ENCODE measurements at regions not wholly inside any gene's neighbourhood (a gene's known extent, or its start where the extent isn't known, plus 50 kb on each side); places are given as distances from the start of the nearest gene placed in this dataset.

GRCh38 chr10:16348891-16349290 is 87.9 kb upstream of the PTER start:
- TF ChIP-seq CTCF (conservative IDR thresholded peaks at IDR 0.05; ENCODE audit: low read depth, low read length) = no peak
- H3K4me3 ChIP-seq (ENCODE audit: low read length) = no peak overlapping the region
- DNase-seq (ENCODE audit: low read depth) = no peak

GRCh38 chr10:16352146-16352545 is 84.7 kb upstream of the PTER start:
- no peak overlapping the region for H3K4me3 ChIP-seq (ENCODE audit: low read length)
- no peak for TF ChIP-seq CTCF (conservative IDR thresholded peaks at IDR 0.05; ENCODE audit: low read depth, low read length)
- no peak for DNase-seq (ENCODE audit: low read depth)

- TF ChIP-seq CTCF (conservative IDR thresholded peaks at IDR 0.05; ENCODE audit: low read depth, low read length) = no peak
- no peak for DNase-seq (ENCODE audit: low read depth)
- no peak overlapping the region for H3K4me3 ChIP-seq (ENCODE audit: low read length)
Measured at GRCh38 chr10:16360001-16360400, 76.8 kb upstream of the PTER start.

GRCh38 chr10:16360425-16360824 is 76.4 kb upstream of the PTER start:
- no peak overlapping the region for H3K4me3 ChIP-seq (ENCODE audit: low read length)
- no peak for TF ChIP-seq CTCF (conservative IDR thresholded peaks at IDR 0.05; ENCODE audit: low read depth, low read length)
- no peak for DNase-seq (ENCODE audit: low read depth)

- H3K4me3 ChIP-seq (ENCODE audit: low read length) = no peak overlapping the region
- DNase-seq (ENCODE audit: low read depth) = no peak
- no peak for TF ChIP-seq CTCF (conservative IDR thresholded peaks at IDR 0.05; ENCODE audit: low read depth, low read length)
Measured at GRCh38 chr10:16361086-16361485, 75.7 kb upstream of the PTER start.

- no peak for TF ChIP-seq CTCF (conservative IDR thresholded peaks at IDR 0.05; ENCODE audit: low read depth, low read length)
- no peak overlapping the region for H3K4me3 ChIP-seq (ENCODE audit: low read length)
- DNase-seq (ENCODE audit: low read depth) = no peak
Measured at GRCh38 chr10:16363741-16364140, 73.1 kb upstream of the PTER start.

- no peak for DNase-seq (ENCODE audit: low read depth)
- no peak overlapping the region for H3K4me3 ChIP-seq (ENCODE audit: low read length)
- TF ChIP-seq CTCF (conservative IDR thresholded peaks at IDR 0.05; ENCODE audit: low read depth, low read length) = no peak
Measured at GRCh38 chr10:16367621-16368292, 69.1 kb upstream of the PTER start.

Measured in retinal pigment epithelial cell (primary cell).